HL-60/S4 treated with retinoic acid at 250 ng/mL for 4 days and 3 days (cell line): ENCODE measurements at regions not wholly inside any gene's neighbourhood (a gene's known extent, or its start where the extent isn't known, plus 50 kb on each side); places are given as distances from the start of the nearest gene placed in this dataset.

Experiments
- in situ Hi-C: fragments of 300-500 bp; cut with MboI; formaldehyde crosslinking; loops from 2 replicates; pipeline ENCODE4 v1.7.0; 2022; ENCODE audit warnings: low sequenced_read_pairs

GRCh38 chr14:65214741-65215140 lies 112.4 kb upstream of the MAX start:
- in situ Hi-C loops = no loop called here

GRCh38 chr14:65219353-65219752 lies 117.0 kb upstream of the MAX start:
- in situ Hi-C loops = no loop called here

- in situ Hi-C loops = no loop called here
Observed at GRCh38 chr14:65222440-65222858, 120.1 kb upstream of the MAX start.

- in situ Hi-C loops = no loop called here
Observed at GRCh38 chr14:65223636-65224035, 121.3 kb upstream of the MAX start.

- in situ Hi-C loops = no loop called here
Observed at GRCh38 chr14:65224799-65225198, 122.5 kb upstream of the MAX start.

- in situ Hi-C loops = no loop called here
Observed at GRCh38 chr14:65225299-65226159, 123.2 kb upstream of the MAX start.

GRCh38 chr14:65226824-65227604 lies 124.7 kb upstream of the MAX start:
- in situ Hi-C loops = no loop called here

GRCh38 chr14:65228436-65228835 lies 126.1 kb upstream of the MAX start:
- in situ Hi-C loops = no loop called here

GRCh38 chr14:65228956-65229747 lies 126.8 kb upstream of the MAX start:
- in situ Hi-C loops = no loop called here

- in situ Hi-C loops = no loop called here
Observed at GRCh38 chr14:65229748-65230728, 127.7 kb upstream of the MAX start.

GRCh38 chr14:65231286-65231980 lies 129.1 kb upstream of the MAX start:
- in situ Hi-C loops = no loop called here

- in situ Hi-C loops = no loop called here
Observed at GRCh38 chr14:65234752-65235361, 132.5 kb upstream of the MAX start.

GRCh38 chr14:65237023-65237814 lies 134.9 kb upstream of the MAX start:
- in situ Hi-C loops = no loop called here

- in situ Hi-C loops = no loop called here
Observed at GRCh38 chr14:65237941-65238340, 135.6 kb upstream of the MAX start.

GRCh38 chr14:65238456-65238855 lies 136.1 kb upstream of the MAX start:
- in situ Hi-C loops = no loop called here

GRCh38 chr14:65239143-65239937 lies 137.0 kb upstream of the MAX start:
- in situ Hi-C loops = no loop called here

GRCh38 chr14:65239938-65240296 lies 137.6 kb upstream of the MAX start:
- in situ Hi-C loops = no loop called here
